H1 (cell line): ENCODE measurements at regions not wholly inside any gene's neighbourhood (a gene's known extent, or its start where the extent isn't known, plus 50 kb on each side); places are given as distances from the start of the nearest gene placed in this dataset.

Experiments used
- CEBPB ChIP-seq: IDR thresholded peaks from 2 replicates; pipeline ENCODE4 v1.6.1; 2012; ENCODE audit warnings: low read depth, low read length
- NANOG ChIP-seq: IDR thresholded peaks from 2 replicates; pipeline ENCODE4 v1.6.1; 2011; ENCODE audit warnings: low read length, low read depth, mild to moderate bottlenecking, inconsistent platforms; ENCODE audit not compliant: insufficient read depth, poor library complexity, severe bottlenecking
- RFX5 ChIP-seq: IDR thresholded peaks from 2 replicates; pipeline ENCODE4 v1.6.1; 2011; ENCODE audit warnings: low read depth, low read length, improper control_type of control experiment, borderline replicate concordance
- SRF ChIP-seq: IDR thresholded peaks from 2 replicates; pipeline ENCODE4 v1.6.1; 2011; ENCODE audit warnings: mild to moderate bottlenecking, low read depth, low read length, moderate library complexity
- SUZ12 ChIP-seq: fragments of 200-600 bp; sonication (generic); IDR thresholded peaks from 2 replicates; pipeline ENCODE4 v1.6.1; 2012; ENCODE audit warnings: mild to moderate bottlenecking, inconsistent platforms, low read length, moderate library complexity, mixed read lengths

DNA sequence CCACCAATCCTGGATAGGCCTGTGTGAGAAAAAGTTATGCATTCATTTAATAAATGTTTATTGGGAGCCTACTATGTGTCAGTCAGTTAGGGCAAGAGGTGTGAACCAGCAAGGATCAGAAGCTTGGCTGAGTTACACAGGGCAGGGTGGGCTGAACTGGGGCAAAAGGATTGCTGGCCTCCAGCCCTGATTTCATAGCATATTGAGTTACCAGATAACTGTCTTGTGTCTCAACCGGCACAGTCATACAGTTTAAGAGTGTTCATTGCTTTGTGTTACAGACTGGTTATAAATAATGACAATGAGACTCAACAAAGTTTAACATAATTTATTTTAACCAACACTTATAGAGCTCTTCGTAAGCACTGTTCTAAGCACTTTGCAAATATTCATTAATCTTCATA lies 253.8 kb downstream of the DLEU7 start (continued):
- TF ChIP-seq NANOG: no peak
- no peak for TF ChIP-seq SUZ12
- TF ChIP-seq SRF: no peak
- TF ChIP-seq CEBPB: no peak
- TF ChIP-seq RFX5: no peak
